Karpas-422 (cell line): ENCODE measurements at regions not wholly inside any gene's neighbourhood (a gene's known extent, or its start where the extent isn't known, plus 50 kb on each side); places are given as distances from the start of the nearest gene placed in this dataset.
A peak's percentile ranks its signal among the peaks of the same experiment; 100 is the strongest.

Experiments
- DNase-seq: peaks from one replicate; pipeline ENCODE4 v3.0.0-alpha.2; 2015
- H2AFZ ChIP-seq: fragments of 200-600 bp; sonication (generic); 2 replicates; pipeline ENCODE4 v1.6.1; 2014; ENCODE audit warnings: antibody characterized with exemption, low read length, mixed read lengths
- H3K27ac ChIP-seq: fragments of 200-600 bp; sonication (generic); 2 replicates; pipeline ENCODE4 v1.5.1; 2014; ENCODE audit warnings: mild to moderate bottlenecking, low read length, moderate library complexity
- H3K27me3 ChIP-seq: fragments of 200-600 bp; sonication (generic); 2 replicates; pipeline ENCODE4 v1.6.1; 2014; ENCODE audit warnings: low read length, mixed read lengths
- H3K36me3 ChIP-seq: fragments of 200-600 bp; sonication (generic); 2 replicates; pipeline ENCODE4 v1.6.1; 2014; ENCODE audit warnings: low read length, mixed read lengths; ENCODE audit not compliant: insufficient read depth
- H3K4me1 ChIP-seq: fragments of 200-600 bp; sonication (generic); 2 replicates; pipeline ENCODE4 v1.6.1; 2014; ENCODE audit warnings: mild to moderate bottlenecking, low read length, mixed read lengths
- H3K4me2 ChIP-seq: fragments of 200-600 bp; sonication (generic); 2 replicates; pipeline ENCODE4 v1.6.1; 2014; ENCODE audit warnings: low read length, low read depth, mild to moderate bottlenecking; ENCODE audit not compliant: poor library complexity, severe bottlenecking
- H3K4me3 ChIP-seq: fragments of 200-600 bp; sonication (generic); 2 replicates; pipeline ENCODE4 v1.5.1; 2014; ENCODE audit warnings: mild to moderate bottlenecking, antibody characterized with exemption, low read length, mixed read lengths
- H3K79me2 ChIP-seq: fragments of 200-600 bp; sonication (generic); 2 replicates; pipeline ENCODE4 v1.6.1; 2014; ENCODE audit warnings: mild to moderate bottlenecking, low read length, mixed read lengths
- H3K9ac ChIP-seq: fragments of 200-600 bp; sonication (generic); 2 replicates; pipeline ENCODE4 v1.6.0; 2014; ENCODE audit warnings: low read length
- H3K9me2 ChIP-seq: fragments of 200-600 bp; sonication (generic), shearing (Covaris generic); replicated peaks from 2 replicates; pipeline ENCODE4 v1.6.0; 2014; ENCODE audit warnings: mild to moderate bottlenecking, low read length, moderate library complexity; ENCODE audit not compliant: insufficient read depth
- H3K9me3 ChIP-seq: fragments of 300-700, 200-600 bp; sonication (generic); 2 replicates; pipeline ENCODE4 v1.6.1; 2014; ENCODE audit warnings: low read length, mixed read lengths
- H4K20me1 ChIP-seq: fragments of 200-600 bp; sonication (generic); 2 replicates; pipeline ENCODE4 v1.6.1; 2014; ENCODE audit warnings: mild to moderate bottlenecking, antibody characterized with exemption, low read length, low read depth; ENCODE audit not compliant: insufficient read depth

- Histone ChIP-seq H3K36me3 (no peaks in the 10 kb centered on the region), H3K27me3 (no peaks in the 10 kb centered on the region), H2AFZ (no peak overlapping the region), H3K79me2 (no peaks in the 10 kb centered on the region), H3K9me3 (no peaks in the 10 kb centered on the region), H3K4me2 (no peak overlapping the region), H3K9ac (no peak overlapping the region), H3K27ac (no peak overlapping the region), H4K20me1 (no peaks in the 10 kb centered on the region), H3K4me3 (no peak overlapping the region), H3K4me1 (peaks cover 4% of the 10 kb centered on the region; the same call in 1 of the 2 replicates), H3K9me2 (no peaks in the 10 kb centered on the region)
- DNase-seq = no peak
Measured at GRCh38 chr2:221154176-221154575, 417.9 kb downstream of the EPHA4 start.

DNA sequence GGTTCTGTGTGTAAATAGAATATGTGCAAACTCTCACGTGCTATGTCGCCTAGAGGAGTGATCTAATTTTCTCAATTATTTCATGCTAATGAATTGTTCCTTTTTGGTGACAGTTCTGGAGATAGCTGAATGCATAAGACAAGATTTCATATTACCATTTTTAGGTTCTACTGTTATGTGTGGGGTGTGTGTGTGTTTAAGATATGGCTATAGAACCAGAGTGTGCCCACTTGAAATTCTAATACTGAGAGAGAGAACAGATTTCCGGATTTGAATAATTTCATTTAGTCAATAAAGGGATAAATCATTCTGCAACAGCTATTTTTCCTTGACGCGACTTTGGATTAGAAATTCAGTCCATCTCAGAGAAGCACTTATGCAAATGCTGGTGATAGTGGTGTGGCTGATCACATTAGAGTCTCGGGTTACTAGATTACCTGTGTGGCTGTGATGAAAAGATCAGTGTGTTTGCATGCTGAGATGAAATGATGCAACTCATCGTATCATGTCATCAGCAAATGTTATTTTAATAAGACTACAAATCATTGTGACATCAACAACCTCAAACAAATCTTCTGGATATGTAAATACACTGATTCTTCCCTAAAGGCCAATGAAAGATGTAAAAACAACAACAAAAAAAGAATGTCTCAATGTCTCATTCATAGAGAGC, 415.9 kb downstream of the EPHA4 start:
- H3K36me3 ChIP-seq = no peaks in the 10 kb centered on the region
- DNase-seq = no peak

GRCh38 chr2:221161186-221161585, 410.9 kb downstream of the EPHA4 start:
- no peaks in the 10 kb centered on the region for H3K79me2 ChIP-seq

More for the DNA sequence above, 415.9 kb downstream of the EPHA4 start:
- Histone ChIP-seq H3K9me2 (no peaks in the 10 kb centered on the region), H3K4me3 (no peak overlapping the region), H3K9ac (no peak overlapping the region), H4K20me1 (no peaks in the 10 kb centered on the region), H3K27me3 (no peaks in the 10 kb centered on the region), H3K27ac (no peak overlapping the region), H3K4me1 (no peaks in the 10 kb centered on the region), H3K9me3 (no peaks in the 10 kb centered on the region), H3K4me2 (no peak overlapping the region), H3K79me2 (no peaks in the 10 kb centered on the region), H2AFZ (no peak overlapping the region)

DNA sequence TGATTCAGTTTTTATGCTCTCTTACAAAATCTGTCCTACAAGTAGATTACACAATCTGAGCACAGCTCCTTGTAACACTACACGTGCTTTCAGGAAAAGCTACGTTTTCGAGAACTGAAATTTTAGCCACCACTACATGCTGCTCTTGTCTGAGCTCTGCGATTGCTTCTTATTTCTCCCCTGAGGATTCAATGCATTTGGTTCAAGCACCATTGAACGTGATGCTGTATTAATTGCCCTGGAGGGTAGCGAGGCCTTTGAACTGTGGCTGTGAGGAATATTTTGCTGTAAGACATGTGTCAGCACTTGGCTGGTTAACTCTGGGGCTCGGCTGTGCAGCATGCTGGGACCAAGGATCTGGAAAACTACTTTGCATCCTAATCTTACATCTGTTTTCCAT, 405.8 kb downstream of the EPHA4 start:
- H3K9me2 ChIP-seq = no peaks in the 10 kb centered on the region
- peaks cover 12% of the 10 kb centered on the region for H3K4me1 ChIP-seq
- H3K9me3 ChIP-seq = no peaks in the 10 kb centered on the region
- H3K79me2 ChIP-seq = no peaks in the 10 kb centered on the region
- H4K20me1 ChIP-seq = no peaks in the 10 kb centered on the region
- H3K9ac ChIP-seq = no peak overlapping the region
- no peaks in the 10 kb centered on the region for H3K36me3 ChIP-seq
- H3K27me3 ChIP-seq = no peaks in the 10 kb centered on the region
- peak overlapping the region; percentile 7 for H3K4me2 ChIP-seq
- no peak overlapping the region for H3K4me3 ChIP-seq
- DNase-seq = peak; percentile 81
- H2AFZ ChIP-seq = no peak overlapping the region
- H3K27ac ChIP-seq = no peak overlapping the region

More at GRCh38 chr2:221161186-221161585, 410.9 kb downstream of the EPHA4 start:
- H3K4me3 ChIP-seq = no peak overlapping the region
- no peak overlapping the region for H2AFZ ChIP-seq
- H3K36me3 ChIP-seq = no peaks in the 10 kb centered on the region
- no peaks in the 10 kb centered on the region for H4K20me1 ChIP-seq
- H3K27ac ChIP-seq = no peak overlapping the region
- H3K4me1 ChIP-seq = peaks cover 4% of the 10 kb centered on the region
- H3K9me2 ChIP-seq = no peaks in the 10 kb centered on the region
- no peaks in the 10 kb centered on the region for H3K27me3 ChIP-seq
- no peaks in the 10 kb centered on the region for H3K9me3 ChIP-seq
- H3K9ac ChIP-seq = no peak overlapping the region
- H3K4me2 ChIP-seq = no peak overlapping the region
- no peak for DNase-seq

DNA sequence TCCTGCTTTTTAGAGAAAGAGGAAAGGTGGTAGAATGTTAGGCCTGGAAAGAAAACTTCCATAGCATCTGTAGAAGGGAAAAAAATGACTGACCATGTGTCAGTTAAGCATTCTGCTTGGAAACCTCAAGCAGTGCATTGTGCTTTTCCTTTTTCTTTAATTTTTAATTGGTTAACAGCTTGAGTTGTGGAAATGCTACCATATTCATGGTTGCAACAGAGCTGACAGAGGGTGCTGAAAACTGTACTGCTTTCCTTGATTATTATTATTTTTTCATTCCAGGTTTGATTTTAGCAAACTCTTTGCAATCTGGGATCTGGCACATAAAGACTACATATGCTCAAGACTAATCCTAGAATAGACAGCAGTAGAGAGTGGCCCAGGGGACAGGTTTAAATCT, 404.5 kb downstream of the EPHA4 start:
- DNase-seq = no peak
- Histone ChIP-seq H3K79me2 (no peaks in the 10 kb centered on the region), H3K36me3 (no peaks in the 10 kb centered on the region), H3K9me3 (no peaks in the 10 kb centered on the region), H4K20me1 (no peaks in the 10 kb centered on the region), H3K27me3 (no peaks in the 10 kb centered on the region), H3K4me3 (no peak overlapping the region), H3K9ac (no peak overlapping the region), H2AFZ (no peak overlapping the region), H3K4me2 (no peak overlapping the region), H3K4me1 (peaks cover 12% of the 10 kb centered on the region), H3K27ac (no peak overlapping the region), H3K9me2 (no peaks in the 10 kb centered on the region)

- no peak overlapping the region for H2AFZ ChIP-seq
- H3K9me2 ChIP-seq = no peaks in the 10 kb centered on the region
- H3K9me3 ChIP-seq = no peaks in the 10 kb centered on the region
- no peaks in the 10 kb centered on the region for H3K27me3 ChIP-seq
- no peaks in the 10 kb centered on the region for H3K79me2 ChIP-seq
- DNase-seq = no peak
- H3K4me2 ChIP-seq = no peak overlapping the region
- H3K4me3 ChIP-seq = no peak overlapping the region
- H4K20me1 ChIP-seq = no peaks in the 10 kb centered on the region
- H3K4me1 ChIP-seq = peaks cover 12% of the 10 kb centered on the region
- H3K9ac ChIP-seq = no peak overlapping the region
- H3K27ac ChIP-seq = no peak overlapping the region
- no peaks in the 10 kb centered on the region for H3K36me3 ChIP-seq
Measured at GRCh38 chr2:221169724-221170123, 402.4 kb downstream of the EPHA4 start.

- Histone ChIP-seq H3K27ac (no peak overlapping the region), H3K27me3 (no peaks in the 10 kb centered on the region), H3K36me3 (no peaks in the 10 kb centered on the region), H3K9me3 (no peaks in the 10 kb centered on the region), H3K79me2 (no peaks in the 10 kb centered on the region), H3K4me1 (peaks cover 12% of the 10 kb centered on the region), H4K20me1 (no peaks in the 10 kb centered on the region), H3K9me2 (no peaks in the 10 kb centered on the region), H3K9ac (no peak overlapping the region), H3K4me2 (no peak overlapping the region), H3K4me3 (no peak overlapping the region), H2AFZ (no peak overlapping the region)
- DNase-seq = no peak
Measured at GRCh38 chr2:221170548-221170947, 401.6 kb downstream of the EPHA4 start.

GRCh38 chr2:221176667-221177066, 395.4 kb downstream of the EPHA4 start:
- DNase-seq = no peak
- H3K4me3 ChIP-seq = no peak overlapping the region
- H3K9me3 ChIP-seq = no peaks in the 10 kb centered on the region

More at GRCh38 chr2:221176667-221177066, 395.4 kb downstream of the EPHA4 start:
- no peak overlapping the region for H2AFZ ChIP-seq
- H3K27ac ChIP-seq = no peak overlapping the region
- no peak overlapping the region for H3K9ac ChIP-seq
- no peaks in the 10 kb centered on the region for H4K20me1 ChIP-seq
- H3K79me2 ChIP-seq = no peaks in the 10 kb centered on the region
- H3K27me3 ChIP-seq = no peaks in the 10 kb centered on the region
- H3K36me3 ChIP-seq = no peaks in the 10 kb centered on the region
- H3K9me2 ChIP-seq = no peaks in the 10 kb centered on the region
- H3K4me1 ChIP-seq = no peaks in the 10 kb centered on the region
- H3K4me2 ChIP-seq = no peak overlapping the region
